SK-N-SH (cell line): ENCODE measurements at regions not wholly inside any gene's neighbourhood (a gene's known extent, or its start where the extent isn't known, plus 50 kb on each side); places are given as distances from the start of the nearest gene placed in this dataset.

Experiments
- CTCF ChIA-PET: fragments of 300-600, 350-600 bp; formaldehyde crosslinking; extraction: SDS; loops from one replicate; lab custom pipeline; 2021; lab: Yijun Ruan, JAX
- POLR2A ChIA-PET: fragments of 350-600 bp; sonication (Branson Sonifier 250); formaldehyde crosslinking; extraction: SDS; loops from one replicate; lab custom pipeline; 2020; ENCODE audit warnings: antibody characterized with exemption, inconsistent platforms; lab: Yijun Ruan, JAX
- DNase-seq: peaks from one replicate; pipeline ENCODE4 v3.0.0; 2012
- H2AFZ ChIP-seq: fragments of 200-600 bp; sonication (generic); 2 replicates; pipeline ENCODE4 v1.8.1; 2016; ENCODE audit warnings: antibody characterized with exemption, mild to moderate bottlenecking, low read depth
- H3F3A ChIP-seq: fragments of 200-600 bp; sonication (generic); replicated peaks from 2 replicates; pipeline ENCODE3; 2016; ENCODE audit warnings: antibody characterized with exemption, mild to moderate bottlenecking; ENCODE audit not compliant: insufficient read depth
- H3K27ac ChIP-seq, 2 experiments: fragments of 200-500 bp in 1 of 2; fragments of 200-600 bp in 1 of 2; sonication (Bioruptor generic) in 1 of 2; sonication (generic), shearing (Covaris generic) in 1 of 2; 2 replicates each; pipeline versions ENCODE4 v1.5.1 to v1.6.1; 2014 to 2016; ENCODE audit warnings: low read depth in 2 of 2, inconsistent platforms in 1 of 2, low read length in 1 of 2, mild to moderate bottlenecking in 1 of 2, mixed read lengths in 1 of 2
- H3K27me3 ChIP-seq: fragments of 200-600 bp; sonication (generic), shearing (Covaris generic); 2 replicates; pipeline ENCODE4 v1.6.1; 2016; ENCODE audit warnings: mixed run types; ENCODE audit not compliant: insufficient read depth
- H3K36me3 ChIP-seq, 2 experiments: fragments of 200-500 bp in 1 of 2; fragments of 200-600 bp in 1 of 2; sonication (Bioruptor generic) in 1 of 2; sonication (generic) in 1 of 2; replicated peaks in 1 of 2; 2 replicates each; pipeline versions ENCODE3 to v1.5.1; 2014 to 2016; ENCODE audit warnings: low read length in 1 of 2, mild to moderate bottlenecking in 1 of 2; ENCODE audit not compliant: insufficient read depth in 2 of 2, control insufficient read depth in 1 of 2
- H3K4me1 ChIP-seq, 2 experiments: fragments of 200-500 bp in 1 of 2; fragments of 200-600 bp in 1 of 2; sonication (Bioruptor generic) in 1 of 2; sonication (generic), shearing (Covaris generic) in 1 of 2; 2 replicates each; pipeline versions ENCODE4 v1.5.1 to v1.6.1; 2014 to 2016; ENCODE audit warnings: low read depth in 1 of 2, low read length in 1 of 2, mixed run types in 1 of 2; ENCODE audit not compliant: insufficient read depth in 2 of 2, control insufficient read depth in 1 of 2
- H3K4me2 ChIP-seq: fragments of 200-600 bp; sonication (generic), shearing (Covaris generic); 2 replicates; pipeline ENCODE4 v1.6.1; 2017; ENCODE audit warnings: mixed run types
- H3K4me3 ChIP-seq, 2 experiments: fragments of 200-500 bp in 1 of 2; fragments of 200-600 bp in 1 of 2; sonication (Bioruptor generic) in 1 of 2; sonication (generic), shearing (Covaris generic) in 1 of 2; 2 replicates each; pipeline versions ENCODE4 v1.5.1 to v1.8.1; 2014 to 2016; ENCODE audit warnings: low read depth in 2 of 2, inconsistent platforms in 1 of 2, low read length in 1 of 2, mild to moderate bottlenecking in 1 of 2, mixed read lengths in 1 of 2, moderate library complexity in 1 of 2
- H3K79me2 ChIP-seq: fragments of 200-600 bp; sonication (generic); 2 replicates; pipeline ENCODE4 v1.8.1; 2017; ENCODE audit warnings: mild to moderate bottlenecking; ENCODE audit not compliant: insufficient read depth
- H3K9ac ChIP-seq: fragments of 200-600 bp; sonication (generic); 2 replicates; pipeline ENCODE4 v1.6.1; 2017; ENCODE audit warnings: mixed run types
- H3K9me2 ChIP-seq: fragments of 200-600 bp; sonication (generic); 2 replicates; pipeline ENCODE4 v1.6.1; 2017; ENCODE audit warnings: mixed run types
- H3K9me3 ChIP-seq: fragments of 200-600 bp; sonication (generic); 2 replicates; pipeline ENCODE4 v1.6.1; 2017; ENCODE audit warnings: mixed run types, mild to moderate bottlenecking, moderate library complexity
- H4K20me1 ChIP-seq: fragments of 200-600 bp; sonication (generic); 2 replicates; pipeline ENCODE4 v1.6.1; 2017; ENCODE audit warnings: mild to moderate bottlenecking, mixed run types; ENCODE audit not compliant: insufficient read depth
- CHD2 ChIP-seq: fragments of 150-350 bp; IDR thresholded peaks from 2 replicates; pipeline ENCODE4 v1.6.1; 2018; ENCODE audit warnings: low read length; ENCODE audit not compliant: partially characterized antibody
- ELF1 ChIP-seq: IDR thresholded peaks from 2 replicates; pipeline ENCODE4 v1.4.0; 2012
- EP300 ChIP-seq, 2 experiments: IDR thresholded peaks; 2 replicates each; pipeline versions ENCODE4 v1.4.0 to v1.6.1; 2012; ENCODE audit warnings: borderline replicate concordance in 1 of 2, low read depth in 1 of 2, low read length in 1 of 2
- FOSL2 ChIP-seq: IDR thresholded peaks from 2 replicates; pipeline ENCODE4 v1.4.0; 2012; ENCODE audit warnings: low read depth, mild to moderate bottlenecking, moderate library complexity, borderline replicate concordance
- FOXJ3 ChIP-seq: sonication (generic); formaldehyde crosslinking; IDR thresholded peaks from 2 replicates; pipeline ENCODE4 v1.5.1; 2020; ENCODE audit warnings: mild to moderate bottlenecking, missing genetic modification reagents
- GABPA ChIP-seq: IDR thresholded peaks from 2 replicates; pipeline ENCODE4 v1.4.0; 2012; ENCODE audit warnings: low read depth, mild to moderate bottlenecking
- GATA2 ChIP-seq: sonication (generic); formaldehyde crosslinking; IDR thresholded peaks from 2 replicates; pipeline ENCODE4 v1.5.0; 2020; ENCODE audit warnings: mild to moderate bottlenecking, missing genetic modification reagents
- JUND ChIP-seq: IDR thresholded peaks from 2 replicates; pipeline ENCODE4 v1.4.0; 2012
- NFIC ChIP-seq: IDR thresholded peaks from 2 replicates; pipeline ENCODE4 v1.4.0; 2012; ENCODE audit warnings: borderline replicate concordance
- POLR2AphosphoS5 ChIP-seq: IDR thresholded peaks from 2 replicates; pipeline ENCODE4 v1.6.1; 2012; ENCODE audit warnings: low read depth, low read length
- RCOR1 ChIP-seq: fragments of 150-350 bp; IDR thresholded peaks from 2 replicates; pipeline ENCODE4 v1.6.1; 2017; ENCODE audit warnings: antibody characterized with exemption, low read length
- RFX5 ChIP-seq: IDR thresholded peaks from 2 replicates; pipeline ENCODE4 v1.6.1; 2012; ENCODE audit warnings: mild to moderate bottlenecking, improper control_type of control experiment, low read length
- RXRA ChIP-seq: IDR thresholded peaks from 2 replicates; pipeline ENCODE4 v1.4.0; 2012; ENCODE audit warnings: low read depth, mild to moderate bottlenecking, borderline replicate concordance
- SIN3A ChIP-seq: IDR thresholded peaks from 2 replicates; pipeline ENCODE4 v1.6.1; 2012; ENCODE audit warnings: low read depth, mild to moderate bottlenecking, low read length, moderate library complexity, borderline replicate concordance
- SMC3 ChIP-seq: IDR thresholded peaks from 2 replicates; pipeline ENCODE4 v1.6.1; 2012; ENCODE audit warnings: low read depth, low read length, improper control_type of control experiment
- TAF1 ChIP-seq: IDR thresholded peaks from 2 replicates; pipeline ENCODE4 v1.6.1; 2012; ENCODE audit warnings: low read depth, mild to moderate bottlenecking, low read length, moderate library complexity, borderline replicate concordance
- TCF12 ChIP-seq: IDR thresholded peaks from 2 replicates; pipeline ENCODE4 v1.4.0; 2012
- TEAD4 ChIP-seq: IDR thresholded peaks from 2 replicates; pipeline ENCODE4 v1.4.0; 2012; ENCODE audit warnings: mild to moderate bottlenecking, borderline replicate concordance; ENCODE audit not compliant: insufficient read depth
- YY1 ChIP-seq: IDR thresholded peaks from 2 replicates; pipeline ENCODE4 v1.4.0; 2012; ENCODE audit warnings: low read depth, mild to moderate bottlenecking
- WGBS: methylation state at CpG from one replicate; pipeline ENCODE4 v1.1.6; 2017; ENCODE audit warnings: low lambda C conversion rate; 5-methylcytosine and 5-hydroxymethylcytosine counted together
- TF ChIP-seq, protein P1 (sequence below): IDR thresholded peaks from 2 replicates; pipeline ENCODE4; 2012
- TF ChIP-seq, protein P2 (sequence below): IDR thresholded peaks from 2 replicates; pipeline ENCODE4 v1.4.0; 2012; ENCODE audit warnings: low read depth, borderline replicate concordance
- TF ChIP-seq, protein P3 (sequence below): fragments of 150-350 bp; IDR thresholded peaks from 2 replicates; pipeline ENCODE4 v1.6.1; 2017; ENCODE audit warnings: antibody characterized with exemption, low read length, low read depth, borderline replicate concordance
- TF ChIP-seq, protein P4 (sequence below): fragments of 200-600 bp; sonication (generic); IDR thresholded peaks from 2 replicates; pipeline ENCODE4 v1.6.1; 2017; ENCODE audit warnings: antibody characterized with exemption, mild to moderate bottlenecking, moderate library complexity
- TF ChIP-seq, protein P5 (sequence below): IDR thresholded peaks from 2 replicates; pipeline ENCODE4 v1.4.0; 2012; ENCODE audit warnings: low read depth, borderline replicate concordance

DNA sequence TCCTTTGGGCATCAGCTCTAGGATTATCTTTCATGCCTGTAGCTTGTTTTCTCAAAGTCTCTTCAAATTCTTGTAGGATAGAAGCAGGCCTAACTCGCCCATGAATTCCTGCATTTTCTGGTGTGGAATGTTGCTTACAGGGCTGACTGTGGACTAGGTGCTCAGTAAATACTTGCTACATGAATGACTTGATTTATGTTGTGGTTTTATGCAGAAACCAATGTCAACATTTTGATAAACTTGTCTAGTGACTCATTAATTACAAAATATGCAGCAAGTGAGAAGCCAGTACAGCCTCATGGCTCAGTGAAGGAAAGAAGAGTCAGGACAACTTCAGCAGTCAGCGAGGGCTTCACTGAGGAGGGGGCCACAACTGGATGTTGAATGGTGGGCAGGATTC lies 110.6 kb upstream of the SIX2 start (continued):
- TF ChIP-seq FOXJ3 (CRISPR knock-in tag) (no peak), TCF12 (peak; percentile 85), GATA2 (CRISPR knock-in tag) (no peak), SIN3A (no peak), YY1 (no peak), CHD2 (no peak), JUND (peak; percentile 87), POLR2AphosphoS5 (peak; percentile 53; the same call in 1 of the 2 replicates), GABPA (no peak; the same call in 1 of the 2 replicates), SMC3 (no peak)
- TF ChIP-seq, protein P1, sequence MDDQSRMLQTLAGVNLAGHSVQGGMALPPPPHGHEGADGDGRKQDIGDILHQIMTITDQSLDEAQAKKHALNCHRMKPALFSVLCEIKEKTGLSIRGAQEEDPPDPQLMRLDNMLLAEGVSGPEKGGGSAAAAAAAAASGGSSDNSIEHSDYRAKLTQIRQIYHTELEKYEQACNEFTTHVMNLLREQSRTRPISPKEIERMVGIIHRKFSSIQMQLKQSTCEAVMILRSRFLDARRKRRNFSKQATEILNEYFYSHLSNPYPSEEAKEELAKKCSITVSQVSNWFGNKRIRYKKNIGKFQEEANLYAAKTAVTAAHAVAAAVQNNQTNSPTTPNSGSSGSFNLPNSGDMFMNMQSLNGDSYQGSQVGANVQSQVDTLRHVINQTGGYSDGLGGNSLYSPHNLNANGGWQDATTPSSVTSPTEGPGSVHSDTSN, result peak; percentile 96

DNA sequence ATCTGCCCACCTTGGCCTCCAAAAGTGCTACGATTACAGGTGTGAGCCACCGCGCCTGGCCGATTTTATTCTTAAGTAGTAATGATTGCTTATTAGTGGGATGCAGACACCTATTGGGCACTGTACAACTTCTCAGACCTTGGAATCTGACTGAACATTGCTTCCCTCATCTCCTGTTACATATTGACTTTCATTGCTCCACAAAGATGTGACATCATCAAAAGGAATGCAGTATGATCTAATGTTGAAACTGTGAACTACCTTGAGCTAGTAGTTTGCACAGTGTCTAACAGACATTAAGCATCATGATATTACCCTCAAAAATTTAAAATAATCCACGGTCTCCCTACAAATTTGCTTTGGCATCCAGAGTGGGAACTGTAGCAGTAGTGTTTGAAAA lies 109.8 kb upstream of the SIX2 start:
- Histone ChIP-seq H2AFZ (no peak overlapping the region), H3K9ac (no peak overlapping the region), H3K9me3 (no peaks in the 10 kb centered on the region), H3K27ac (peak overlapping the region in 1 of 2 experiments; percentile 60; a peak in 2 of 4 replicates), H3K4me3 (no peak overlapping the region), H4K20me1 (no peaks in the 10 kb centered on the region), H3K4me2 (no peak overlapping the region), H3K27me3 (no peaks in the 10 kb centered on the region), H3F3A (peaks cover 14% of the 10 kb centered on the region), H3K79me2 (no peaks in the 10 kb centered on the region), H3K4me1 (peaks cover 18 to 20% of the 10 kb centered on the region in 2 experiments; a peak in 3 of 4 replicates), H3K36me3 (no peaks in the 10 kb centered on the region), H3K9me2 (no peaks in the 10 kb centered on the region)
- CTCF ChIA-PET, result interaction anchor here (0.7 to 2.2 kb wide), 2 partner anchors 10 to 137 kb away, joined by 3 to 4 read pairs; no protein-coding TSS in a partner anchor
- POLR2A ChIA-PET, result no interaction called here
- DNase-seq, result no peak
- 88% methylated on average over 5 of the region's 5 CpGs for WGBS
- no peak for TF ChIP-seq SMC3
- TF ChIP-seq RFX5, result no peak
- TF ChIP-seq YY1, result no peak
- no peak for TF ChIP-seq NFIC
- TF ChIP-seq CHD2, result no peak
- TF ChIP-seq TEAD4, result no peak
- TF ChIP-seq, protein P2, sequence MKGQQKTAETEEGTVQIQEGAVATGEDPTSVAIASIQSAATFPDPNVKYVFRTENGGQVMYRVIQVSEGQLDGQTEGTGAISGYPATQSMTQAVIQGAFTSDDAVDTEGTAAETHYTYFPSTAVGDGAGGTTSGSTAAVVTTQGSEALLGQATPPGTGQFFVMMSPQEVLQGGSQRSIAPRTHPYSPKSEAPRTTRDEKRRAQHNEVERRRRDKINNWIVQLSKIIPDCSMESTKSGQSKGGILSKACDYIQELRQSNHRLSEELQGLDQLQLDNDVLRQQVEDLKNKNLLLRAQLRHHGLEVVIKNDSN, result no peak
- TF ChIP-seq, protein P3, sequence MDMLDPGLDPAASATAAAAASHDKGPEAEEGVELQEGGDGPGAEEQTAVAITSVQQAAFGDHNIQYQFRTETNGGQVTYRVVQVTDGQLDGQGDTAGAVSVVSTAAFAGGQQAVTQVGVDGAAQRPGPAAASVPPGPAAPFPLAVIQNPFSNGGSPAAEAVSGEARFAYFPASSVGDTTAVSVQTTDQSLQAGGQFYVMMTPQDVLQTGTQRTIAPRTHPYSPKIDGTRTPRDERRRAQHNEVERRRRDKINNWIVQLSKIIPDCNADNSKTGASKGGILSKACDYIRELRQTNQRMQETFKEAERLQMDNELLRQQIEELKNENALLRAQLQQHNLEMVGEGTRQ, result no peak
- peak; percentile 53 for TF ChIP-seq TCF12
- TF ChIP-seq TAF1, result no peak
- TF ChIP-seq ELF1, result no peak
- peak; percentile 51; the same call in 1 of the 2 replicates for TF ChIP-seq JUND
- no peak for TF ChIP-seq POLR2AphosphoS5
- TF ChIP-seq, protein P4, sequence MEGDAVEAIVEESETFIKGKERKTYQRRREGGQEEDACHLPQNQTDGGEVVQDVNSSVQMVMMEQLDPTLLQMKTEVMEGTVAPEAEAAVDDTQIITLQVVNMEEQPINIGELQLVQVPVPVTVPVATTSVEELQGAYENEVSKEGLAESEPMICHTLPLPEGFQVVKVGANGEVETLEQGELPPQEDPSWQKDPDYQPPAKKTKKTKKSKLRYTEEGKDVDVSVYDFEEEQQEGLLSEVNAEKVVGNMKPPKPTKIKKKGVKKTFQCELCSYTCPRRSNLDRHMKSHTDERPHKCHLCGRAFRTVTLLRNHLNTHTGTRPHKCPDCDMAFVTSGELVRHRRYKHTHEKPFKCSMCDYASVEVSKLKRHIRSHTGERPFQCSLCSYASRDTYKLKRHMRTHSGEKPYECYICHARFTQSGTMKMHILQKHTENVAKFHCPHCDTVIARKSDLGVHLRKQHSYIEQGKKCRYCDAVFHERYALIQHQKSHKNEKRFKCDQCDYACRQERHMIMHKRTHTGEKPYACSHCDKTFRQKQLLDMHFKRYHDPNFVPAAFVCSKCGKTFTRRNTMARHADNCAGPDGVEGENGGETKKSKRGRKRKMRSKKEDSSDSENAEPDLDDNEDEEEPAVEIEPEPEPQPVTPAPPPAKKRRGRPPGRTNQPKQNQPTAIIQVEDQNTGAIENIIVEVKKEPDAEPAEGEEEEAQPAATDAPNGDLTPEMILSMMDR, result no peak
- no peak for TF ChIP-seq RCOR1
- TF ChIP-seq EP300 (IDR thresholded peaks at IDR 0.05; ENCODE audit: borderline replicate concordance in 1 of 2, low read depth in 1 of 2, low read length in 1 of 2), result peak in 1 of 2 experiments; percentile 21; a peak in 1 of 4 replicates
- TF ChIP-seq, protein P5, sequence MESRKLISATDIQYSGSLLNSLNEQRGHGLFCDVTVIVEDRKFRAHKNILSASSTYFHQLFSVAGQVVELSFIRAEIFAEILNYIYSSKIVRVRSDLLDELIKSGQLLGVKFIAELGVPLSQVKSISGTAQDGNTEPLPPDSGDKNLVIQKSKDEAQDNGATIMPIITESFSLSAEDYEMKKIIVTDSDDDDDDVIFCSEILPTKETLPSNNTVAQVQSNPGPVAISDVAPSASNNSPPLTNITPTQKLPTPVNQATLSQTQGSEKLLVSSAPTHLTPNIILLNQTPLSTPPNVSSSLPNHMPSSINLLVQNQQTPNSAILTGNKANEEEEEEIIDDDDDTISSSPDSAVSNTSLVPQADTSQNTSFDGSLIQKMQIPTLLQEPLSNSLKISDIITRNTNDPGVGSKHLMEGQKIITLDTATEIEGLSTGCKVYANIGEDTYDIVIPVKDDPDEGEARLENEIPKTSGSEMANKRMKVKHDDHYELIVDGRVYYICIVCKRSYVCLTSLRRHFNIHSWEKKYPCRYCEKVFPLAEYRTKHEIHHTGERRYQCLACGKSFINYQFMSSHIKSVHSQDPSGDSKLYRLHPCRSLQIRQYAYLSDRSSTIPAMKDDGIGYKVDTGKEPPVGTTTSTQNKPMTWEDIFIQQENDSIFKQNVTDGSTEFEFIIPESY, result no peak
- TF ChIP-seq RXRA, result no peak
- peak; percentile 34; the same call in 1 of the 2 replicates for TF ChIP-seq FOSL2
- no peak for TF ChIP-seq FOXJ3 (CRISPR knock-in tag)
